ENCODE measurements at regions not wholly inside any gene's neighbourhood (a gene's known extent, or its start where the extent isn't known, plus 50 kb on each side); places are given as distances from the start of the nearest gene placed in this dataset.
"Not testable (repeated sequence)": the region's sequence is repeated elsewhere in the genome, so short reads cannot be mapped to it uniquely, and the experiment has no call there.

DNA sequence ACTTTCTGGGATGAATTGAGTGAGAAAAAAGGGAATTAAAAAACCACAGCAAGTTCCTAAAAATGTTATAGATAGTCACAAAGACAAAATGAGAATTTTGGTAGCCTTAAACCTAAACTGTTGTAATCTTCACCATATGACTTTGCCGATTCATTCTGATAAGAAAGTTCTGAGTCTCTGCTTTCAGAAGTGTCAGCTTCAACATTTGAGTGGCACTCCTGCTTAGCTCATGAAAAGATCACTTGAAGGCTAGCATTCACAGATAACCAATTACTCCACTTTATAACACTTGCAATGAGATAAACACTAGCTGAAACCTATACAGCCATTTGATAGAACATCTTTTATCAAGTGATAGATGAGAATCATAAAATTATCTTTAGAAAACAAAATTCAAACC, 288.1 kb upstream of the POU1F1 start:
- no peak for DNase-seq

DNA sequence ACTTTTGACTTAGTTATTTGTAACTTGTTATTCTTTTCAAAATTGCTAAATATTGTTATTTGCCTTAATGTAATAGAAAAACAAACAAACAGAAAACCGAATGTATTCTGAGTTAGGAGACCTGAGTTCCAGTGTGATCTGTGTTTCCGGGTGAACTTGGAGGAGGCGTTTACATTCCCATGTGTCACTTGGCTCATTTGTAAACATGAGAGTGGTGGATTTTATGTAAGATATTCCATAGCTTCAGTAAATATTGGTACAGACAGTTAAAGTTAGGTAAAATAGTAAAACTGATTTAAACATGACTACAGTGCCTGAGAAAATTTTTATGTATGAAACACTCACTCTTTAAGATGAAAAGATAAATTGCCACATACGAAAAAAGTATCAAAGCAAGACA, 287.3 kb upstream of the POU1F1 start:
- no peak for DNase-seq

DNA sequence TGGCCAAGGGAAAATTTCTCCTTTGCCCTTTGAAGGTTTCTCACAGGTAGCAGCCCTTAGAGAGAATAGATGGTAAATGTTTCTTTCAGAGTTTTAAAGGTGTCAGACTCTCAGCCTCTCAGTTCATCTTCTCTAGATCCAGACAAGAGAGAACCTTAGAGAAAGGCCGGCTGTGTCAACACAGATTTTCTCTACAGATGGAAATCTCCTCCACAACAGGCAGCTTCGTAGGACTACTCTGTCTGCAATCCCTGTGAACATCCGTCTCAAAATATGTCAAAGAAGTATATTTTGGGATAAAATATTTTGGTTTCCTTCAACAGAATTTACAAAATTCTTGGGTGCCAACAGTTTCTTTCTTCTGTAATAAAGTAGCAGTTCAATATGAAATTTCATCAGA, 282.1 kb upstream of the POU1F1 start:
- no peak for DNase-seq

DNA sequence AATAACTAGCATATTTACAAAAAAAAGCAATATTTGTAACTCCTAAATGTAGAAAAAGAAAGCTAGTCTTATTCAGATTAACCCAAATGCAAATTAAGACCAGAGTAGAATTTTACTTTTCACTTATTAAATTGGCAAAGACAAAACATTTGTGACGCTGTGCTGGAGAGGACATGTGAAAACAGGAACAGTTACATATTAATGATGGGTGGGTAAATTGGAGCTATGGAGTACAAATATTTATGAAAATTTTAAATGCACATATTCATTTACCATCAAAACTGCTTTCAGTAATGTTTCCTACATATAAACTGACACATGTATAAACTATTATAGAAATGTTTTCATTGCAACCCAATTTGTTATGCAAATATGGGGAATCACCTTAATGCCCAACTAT, 278.9 kb upstream of the POU1F1 start:
- DNase-seq, result no peak

DNA sequence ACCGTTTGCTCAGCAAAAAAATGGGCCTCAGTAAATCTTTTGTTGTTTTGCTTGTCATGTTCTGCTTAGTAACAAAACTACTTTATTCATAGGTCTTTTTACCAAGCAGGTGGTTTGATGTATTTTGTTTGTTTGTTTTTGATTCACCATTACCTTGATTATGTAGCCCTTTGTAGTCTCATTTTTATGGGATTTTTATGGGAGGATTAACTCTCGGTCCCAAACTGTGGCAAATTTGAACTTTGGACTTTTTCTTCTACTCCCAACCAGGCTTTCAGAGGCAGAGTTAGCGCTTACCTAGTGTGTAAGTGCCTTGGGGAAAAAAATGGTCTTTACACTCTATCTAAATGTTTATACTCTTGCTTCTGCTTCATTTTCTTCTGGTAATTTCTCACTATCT, 276.7 kb upstream of the POU1F1 start:
- no peak for DNase-seq

DNA sequence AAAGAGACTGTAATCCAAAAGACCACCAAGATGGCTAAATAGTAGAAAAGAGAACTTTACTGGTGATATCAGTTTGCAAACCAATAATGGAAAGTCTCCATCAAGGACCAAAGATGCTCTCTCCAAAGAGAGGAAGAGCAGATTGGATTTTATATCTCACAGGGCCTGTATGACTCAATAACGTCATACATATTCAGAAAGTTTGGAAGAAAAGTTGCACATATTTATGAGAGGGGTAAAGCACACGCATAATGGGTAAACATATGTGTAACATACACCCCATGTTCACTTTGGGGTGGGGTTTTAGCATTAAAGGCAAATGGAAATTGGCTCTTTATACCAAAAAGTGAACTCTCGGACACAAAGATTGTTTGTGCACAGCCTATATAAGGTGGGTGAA, 274.5 kb upstream of the POU1F1 start:
- DNase-seq, result no peak

DNA sequence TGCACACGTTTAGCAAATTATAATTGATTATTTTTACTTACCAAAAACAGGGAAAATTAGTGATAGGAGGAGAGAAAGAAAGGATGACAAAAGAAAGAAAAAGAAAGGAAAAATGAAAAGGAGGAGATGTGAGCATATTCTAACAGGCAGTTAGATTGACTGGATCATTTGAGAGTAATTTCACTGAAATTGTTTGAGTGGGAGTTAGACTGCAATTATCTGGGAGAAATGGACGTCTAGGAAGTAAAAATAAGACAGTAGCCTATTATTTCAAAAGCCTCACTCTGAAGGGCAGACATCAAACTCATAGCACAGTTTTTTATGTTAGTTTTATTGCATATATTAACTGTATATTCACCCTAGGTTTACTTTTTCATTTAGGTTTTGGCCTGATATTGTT, 272.8 kb upstream of the POU1F1 start:
- no peak for DNase-seq

DNA sequence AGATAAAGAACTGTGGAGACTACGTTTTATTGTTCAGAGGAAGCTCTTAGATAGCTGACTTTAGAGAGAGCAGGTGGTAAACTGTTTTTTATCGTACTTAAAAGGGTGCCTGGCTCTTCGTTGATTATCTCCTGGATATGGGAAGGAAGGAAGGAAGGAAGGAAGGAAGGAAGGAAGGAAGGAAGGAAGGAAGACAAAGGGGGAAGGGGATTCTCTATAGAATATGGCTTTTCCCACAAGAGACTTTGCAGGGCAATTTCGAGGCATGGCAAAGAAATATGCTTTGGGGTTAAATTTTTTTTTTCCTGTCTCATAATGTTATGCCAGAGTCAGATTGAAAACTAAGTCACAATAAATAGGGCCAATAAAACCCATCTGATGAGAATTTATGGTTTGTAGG, 271.9 kb upstream of the POU1F1 start:
- no peak for DNase-seq

DNA sequence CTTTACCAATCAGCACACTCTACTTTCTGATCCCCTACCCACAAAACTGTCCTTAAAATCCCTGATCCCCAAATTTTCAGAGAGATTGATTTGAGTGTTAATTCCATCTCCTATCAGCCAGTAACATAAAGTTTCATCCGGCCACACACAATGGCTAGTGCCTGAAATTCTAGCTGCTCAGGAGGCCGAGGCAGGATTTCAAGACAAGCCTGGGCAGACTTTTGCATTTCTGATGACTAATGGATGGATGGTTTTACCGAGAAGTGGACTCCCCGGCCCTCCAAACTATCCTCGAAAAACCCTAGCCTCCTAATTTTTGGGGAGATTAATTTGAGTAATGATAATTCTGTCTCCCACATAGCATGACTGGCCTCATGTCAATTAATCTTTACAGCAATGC, 269.8 kb upstream of the POU1F1 start:
- DNase-seq, result no peak

DNA sequence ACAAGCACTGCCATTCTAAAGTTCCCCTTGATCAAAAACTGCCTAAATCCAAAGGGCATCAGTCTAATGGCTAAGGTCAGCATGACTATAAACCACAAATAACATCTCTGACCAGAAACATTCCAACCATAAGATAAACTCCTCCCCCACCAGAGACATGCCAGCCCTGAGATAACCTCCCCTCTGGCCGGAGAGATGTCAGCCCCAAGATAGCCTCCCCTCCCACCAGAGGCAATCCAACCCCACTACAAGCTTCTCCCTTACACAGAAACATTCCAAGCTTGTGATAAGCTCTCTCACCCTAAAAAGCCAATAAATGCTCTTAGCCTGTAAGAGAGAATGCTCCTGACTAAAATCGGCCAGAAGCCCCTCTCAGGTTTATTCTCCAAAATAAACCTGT, 267.0 kb upstream of the POU1F1 start:
- not testable (repeated sequence) for DNase-seq

DNA sequence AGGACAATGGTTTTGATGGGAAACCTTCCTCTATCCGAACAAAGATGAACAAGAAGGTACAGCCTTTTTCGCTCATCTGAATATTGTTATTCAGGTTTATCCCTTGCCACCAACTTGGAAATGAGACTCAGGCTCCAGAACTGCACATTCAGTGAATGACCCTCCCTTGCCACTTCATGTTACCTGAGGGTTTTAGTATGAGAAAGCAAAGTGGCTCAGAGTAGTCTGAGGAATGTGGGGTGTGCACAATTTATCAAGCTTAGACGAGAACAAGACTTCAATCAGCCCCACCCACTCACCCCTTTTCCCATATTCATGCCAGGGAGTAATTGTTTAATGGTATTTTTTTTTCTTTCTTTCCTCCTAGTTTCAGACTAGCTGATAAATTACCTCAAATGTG, 265.3 kb upstream of the POU1F1 start:
- no peak for DNase-seq

DNA sequence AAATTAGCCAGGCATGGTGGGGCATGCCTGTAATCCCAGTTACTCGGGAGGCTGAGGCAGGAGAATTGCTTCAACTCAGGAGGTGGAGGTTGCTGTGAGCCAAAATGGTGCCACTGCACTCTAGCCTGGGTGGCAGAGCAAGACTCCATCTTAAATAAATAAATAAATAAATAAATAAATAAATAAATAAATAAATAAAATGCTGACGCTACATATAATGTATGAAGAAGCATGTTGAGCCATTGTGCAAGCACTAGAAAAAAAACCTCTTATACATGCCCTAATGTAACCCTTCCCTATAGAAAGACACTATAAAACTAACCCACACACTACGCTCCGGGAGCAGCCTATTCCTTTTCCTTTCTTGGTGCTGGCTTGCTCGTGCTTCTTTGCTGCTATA, 262.3 kb upstream of the POU1F1 start:
- DNase-seq, result not testable (repeated sequence)

DNA sequence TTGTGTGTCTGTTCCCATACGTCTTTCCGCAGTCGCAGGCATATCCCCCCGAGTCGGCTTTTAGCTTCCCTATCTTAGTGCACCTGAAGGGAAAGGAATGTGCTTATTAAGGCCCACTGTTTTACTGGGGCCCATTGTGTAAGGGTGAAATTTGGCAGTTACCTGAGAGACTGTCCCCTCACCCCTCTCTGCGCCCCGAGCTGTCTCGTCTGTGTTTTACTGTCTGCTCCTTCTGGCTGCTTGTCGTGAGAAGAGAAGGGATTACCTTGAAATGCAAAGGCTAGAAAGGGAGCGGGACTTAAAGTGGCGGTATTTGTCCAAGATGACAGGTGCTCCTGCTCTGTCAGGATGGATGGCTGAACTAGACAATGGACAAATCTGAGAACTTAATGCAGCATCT, 233.0 kb upstream of the POU1F1 start:
- no peak for DNase-seq

DNA sequence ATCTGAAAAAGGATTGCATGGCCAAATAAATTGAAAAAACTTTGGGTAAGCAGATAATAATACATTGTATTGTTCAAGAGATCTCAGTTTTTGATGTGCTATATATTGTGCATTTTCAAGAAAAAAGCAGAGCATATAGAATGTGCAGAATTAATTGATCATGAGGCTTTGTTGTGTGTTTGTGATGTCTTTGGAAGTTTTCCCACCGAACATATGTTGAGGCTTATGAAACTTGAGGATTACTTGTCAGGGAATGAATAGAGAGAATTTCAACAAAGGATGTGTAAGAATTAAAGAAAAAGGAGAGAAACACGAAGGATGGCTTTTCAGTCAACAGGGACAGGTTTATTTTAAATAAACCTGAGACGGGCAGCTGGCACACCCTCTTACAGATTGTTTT, 232.5 kb upstream of the POU1F1 start:
- DNase-seq, result no peak

DNA sequence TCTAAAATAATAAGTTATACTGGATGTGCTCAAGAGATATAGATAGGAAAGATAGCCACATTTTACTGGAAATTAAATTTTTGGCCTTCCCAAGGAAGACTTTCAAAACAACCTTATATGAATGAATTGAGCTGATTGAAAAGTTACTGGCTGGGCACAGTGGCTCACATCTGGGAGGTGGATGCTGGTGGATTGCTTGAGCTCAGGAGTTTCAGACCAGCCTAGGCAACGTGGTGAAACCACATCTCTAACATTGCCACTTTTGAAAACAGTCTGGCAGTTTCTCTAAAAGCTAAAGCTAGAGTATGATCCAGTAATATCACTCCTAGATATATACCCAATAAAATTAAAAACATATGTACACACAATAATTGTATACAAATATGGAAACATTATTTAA, 231.4 kb upstream of the POU1F1 start:
- no peak for DNase-seq

DNA sequence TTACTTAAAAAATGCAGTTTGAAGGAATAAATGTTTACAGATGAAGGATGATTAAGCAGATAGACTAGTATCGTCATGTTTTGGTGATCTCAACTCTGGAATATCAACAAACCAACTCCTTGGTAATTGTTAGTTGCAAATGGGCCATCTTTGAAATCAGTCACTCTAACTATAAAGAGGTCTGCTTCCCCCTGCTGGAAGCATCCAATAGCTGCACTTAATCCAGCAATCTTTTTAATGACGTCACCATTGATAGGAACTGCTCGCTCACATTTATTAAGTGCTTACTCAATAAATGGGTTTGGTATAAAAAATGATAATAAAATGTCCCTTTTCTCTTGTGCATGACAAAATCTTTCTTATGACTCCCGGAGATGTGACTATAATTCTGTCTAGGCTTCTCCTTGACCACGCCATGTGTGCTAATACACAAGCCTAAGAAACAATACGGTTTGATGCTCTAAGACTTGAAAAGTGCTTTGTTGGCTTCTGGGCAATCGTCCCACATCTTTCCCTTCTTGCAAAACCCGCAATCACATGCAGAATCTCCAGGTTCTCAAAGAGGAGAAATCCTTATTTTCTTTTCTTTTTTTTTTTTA, 227.6 kb upstream of the POU1F1 start:
- peak; percentile 64 for DNase-seq

DNA sequence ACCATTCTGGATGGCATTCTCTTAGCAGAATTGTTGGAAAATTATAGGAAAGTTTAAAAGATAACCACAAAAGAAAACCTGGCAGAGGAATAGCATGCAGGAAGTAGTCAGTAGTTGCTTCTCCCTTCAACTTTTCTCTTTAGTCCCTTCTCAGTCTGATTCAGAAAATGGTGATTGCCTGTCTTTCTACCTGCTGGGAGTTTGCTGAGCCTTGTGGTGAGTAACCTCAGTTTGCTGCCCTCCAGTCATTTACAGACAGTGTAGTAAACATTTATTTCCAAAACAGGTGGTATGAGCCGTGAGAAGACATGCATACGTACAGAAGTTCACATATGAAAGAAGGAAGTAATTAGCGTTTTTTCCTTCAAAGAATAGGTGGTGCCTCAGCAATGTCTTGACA, 224.7 kb upstream of the POU1F1 start:
- DNase-seq, result no peak

DNA sequence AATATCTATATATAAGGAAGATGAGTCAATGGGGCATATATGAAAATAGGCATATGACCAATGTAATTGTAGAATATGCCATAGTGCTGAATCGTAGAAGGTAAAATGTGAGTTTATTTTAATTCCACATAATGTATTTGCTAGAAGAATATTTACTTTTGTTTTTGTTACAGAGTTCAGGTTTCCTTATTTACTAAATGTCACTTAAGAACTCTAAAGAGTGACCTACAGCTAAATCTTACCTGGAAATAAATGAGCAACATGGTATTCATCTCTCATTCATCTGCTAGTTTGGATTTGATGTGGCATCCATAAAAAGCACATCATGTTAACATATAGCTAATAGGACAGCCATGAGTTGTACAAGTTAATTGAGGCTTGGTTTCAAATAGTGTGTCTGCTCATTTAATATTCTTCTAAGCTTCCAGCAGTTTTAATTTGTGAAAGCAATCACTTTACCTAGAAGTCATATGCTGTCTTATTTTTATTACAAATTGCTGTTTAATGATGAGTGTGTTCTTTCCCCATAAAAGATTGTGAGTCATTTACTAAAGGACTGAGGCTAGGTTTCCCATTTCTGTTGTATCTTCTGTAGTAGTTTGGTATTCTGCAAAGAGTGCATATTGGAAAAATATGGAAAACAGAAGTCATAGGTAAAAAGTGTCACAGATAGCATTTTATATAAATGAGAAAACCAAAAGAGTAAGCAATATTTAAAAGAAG, 222.1 kb upstream of the POU1F1 start:
- DNase-seq, result no peak

DNA sequence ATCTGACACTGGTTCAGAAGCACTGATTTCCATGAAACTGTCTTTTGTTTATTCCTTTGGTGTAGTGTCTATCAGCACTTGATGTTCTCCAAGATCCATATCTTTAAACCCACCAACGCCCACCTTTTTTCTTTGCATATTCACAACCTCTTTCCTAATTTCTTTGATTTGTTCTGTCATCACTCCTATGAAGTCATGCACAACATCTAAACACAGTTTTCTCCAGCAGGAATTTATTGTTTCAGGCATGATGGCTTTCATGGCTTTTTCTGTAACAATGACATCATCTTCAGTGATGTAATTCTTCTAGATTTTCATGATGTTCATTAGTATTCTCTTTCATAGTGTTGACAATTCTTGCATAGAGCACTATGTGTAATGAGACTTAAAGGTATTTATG, 219.6 kb upstream of the POU1F1 start:
- no peak for DNase-seq

DNA sequence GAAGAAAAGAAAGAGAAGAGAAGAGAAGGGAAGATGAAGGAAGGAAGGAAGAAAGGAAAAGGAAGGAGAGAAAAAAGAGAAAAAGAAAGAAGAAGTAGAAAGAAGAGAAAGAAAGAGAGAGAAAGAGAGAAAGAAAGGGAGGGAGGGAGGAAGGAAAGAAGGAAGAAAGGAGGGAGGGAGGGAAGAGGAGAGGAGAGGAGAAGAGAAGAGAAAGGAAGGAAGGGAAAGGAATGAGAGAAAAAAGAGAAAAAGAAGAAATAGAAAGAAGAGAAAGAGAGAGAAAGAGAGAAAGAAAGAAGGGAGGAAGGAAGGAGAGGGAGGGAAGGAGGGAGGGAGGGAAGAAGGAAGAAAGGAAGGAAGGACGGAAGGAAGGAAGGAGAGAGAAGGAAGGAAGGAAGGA, 217.9 kb upstream of the POU1F1 start:
- DNase-seq, result no peak

DNA sequence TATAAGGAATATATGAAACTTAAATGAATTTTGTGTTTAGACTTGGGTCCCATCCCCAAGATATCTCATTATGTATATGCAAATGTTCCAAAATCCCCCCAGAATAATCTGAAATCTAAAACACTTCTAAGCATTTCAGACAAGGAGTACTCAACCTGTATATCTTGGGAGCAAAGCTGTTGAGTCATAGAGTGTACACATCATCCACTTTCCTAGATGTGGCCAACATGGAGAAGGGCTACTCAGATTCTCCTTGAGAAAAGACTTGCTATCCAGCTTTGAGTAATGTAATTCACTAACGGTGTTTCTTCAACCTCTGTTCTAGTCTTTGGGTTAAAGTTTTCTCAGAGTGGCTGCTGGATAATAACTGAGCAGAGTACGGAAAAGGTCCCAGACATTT, 215.5 kb upstream of the POU1F1 start:
- no peak for DNase-seq

DNA sequence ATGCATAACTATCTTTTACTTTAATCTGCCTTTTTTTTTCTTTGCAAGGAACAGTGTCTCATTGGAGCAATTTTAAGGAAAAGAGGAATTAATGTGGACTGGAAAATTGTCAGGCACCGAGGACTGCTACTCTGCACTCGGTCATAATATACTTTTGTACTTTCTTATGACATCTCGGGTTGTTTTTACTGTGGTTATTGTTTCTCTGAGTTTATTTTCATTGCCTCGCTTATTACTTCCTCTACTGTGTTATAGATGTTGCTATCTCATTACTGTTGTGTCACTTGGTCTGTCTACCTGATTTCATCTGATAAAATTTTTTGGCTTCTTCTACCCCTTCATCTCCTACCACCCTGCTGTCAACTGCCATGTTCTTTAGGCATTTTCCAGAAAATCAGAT, 213.5 kb upstream of the POU1F1 start:
- no peak for DNase-seq

DNA sequence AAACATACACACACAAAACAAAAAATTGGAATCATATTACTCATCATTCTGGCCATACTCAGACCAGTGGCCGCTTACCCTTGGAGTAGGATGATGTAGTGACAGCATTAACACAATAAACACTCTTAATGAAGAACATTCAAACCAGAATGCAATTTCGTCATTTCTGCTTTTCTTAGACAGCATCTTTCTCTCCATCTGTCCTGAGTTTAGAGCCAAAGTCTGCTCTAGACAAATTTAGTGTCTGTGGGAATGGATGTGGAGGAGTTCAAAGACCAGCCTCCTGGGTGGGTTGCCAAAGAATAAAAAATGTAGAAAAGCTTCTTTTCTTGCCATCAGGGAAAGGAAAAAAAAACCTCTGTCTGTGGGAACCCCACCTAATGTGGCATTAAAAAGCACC, 212.4 kb upstream of the POU1F1 start:
- DNase-seq, result no peak

DNA sequence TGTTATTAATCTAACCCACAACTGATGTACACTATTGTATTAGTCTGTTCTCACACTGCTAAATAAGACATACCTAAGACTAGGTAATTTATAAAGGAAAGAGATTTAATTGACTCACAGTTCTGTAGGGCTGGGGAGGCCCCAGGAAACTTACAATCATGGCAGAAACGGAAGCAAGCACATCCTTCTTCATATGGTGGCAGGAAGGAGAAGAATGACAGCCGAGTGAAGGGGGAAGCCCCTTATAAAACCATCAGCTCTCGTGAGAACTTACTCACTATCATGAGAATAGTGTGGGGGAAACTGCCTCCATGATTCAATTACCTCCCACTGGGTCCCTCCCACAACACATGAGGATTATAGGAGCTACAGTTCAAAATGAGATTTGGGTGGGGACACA, 210.3 kb upstream of the POU1F1 start:
- DNase-seq, result not testable (repeated sequence)

DNA sequence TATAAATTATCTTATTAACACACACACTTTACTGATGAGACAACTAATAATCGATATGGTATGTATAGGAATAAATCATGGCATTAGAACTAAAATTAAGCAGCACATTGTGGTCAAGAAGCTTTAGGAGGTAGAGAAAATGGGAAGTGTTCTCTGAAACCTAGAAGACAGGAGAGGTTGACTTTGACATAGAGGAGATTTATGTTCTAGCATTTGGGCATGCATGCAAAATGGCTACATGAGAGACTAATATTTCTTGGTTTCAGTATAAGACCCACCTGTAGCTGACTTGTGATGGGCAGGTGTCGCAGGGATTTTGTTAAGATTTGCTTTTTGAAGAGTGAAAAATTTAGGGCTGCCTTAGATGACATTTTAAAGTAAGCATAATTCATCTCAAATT, 209.7 kb upstream of the POU1F1 start:
- DNase-seq, result no peak

Measured in DMS153 (cell line).